Fibroblast of skin of scalp (primary cell): ENCODE measurements at regions not wholly inside any gene's neighbourhood (a gene's known extent, or its start where the extent isn't known, plus 50 kb on each side); places are given as distances from the start of the nearest gene placed in this dataset.
"Not testable (repeated sequence)": the region's sequence is repeated elsewhere in the genome, so short reads cannot be mapped to it uniquely, and the experiment has no call there.

Source experiments
- DNase-seq: peaks from one replicate; pipeline ENCODE4 v3.0.0-alpha.2; 2013

GRCh38 chr2:144986691-144987090, 466.8 kb upstream of the ZEB2 start:
- DNase-seq = no peak

- no peak for DNase-seq
Measured at GRCh38 chr2:144984038-144984437, 464.1 kb upstream of the ZEB2 start.

GRCh38 chr2:144983107-144983506, 463.2 kb upstream of the ZEB2 start:
- DNase-seq = peak; percentile 14

- DNase-seq = no peak
Measured at GRCh38 chr2:144982481-144982880, 462.6 kb upstream of the ZEB2 start.

GRCh38 chr2:144975881-144976280, 456.0 kb upstream of the ZEB2 start:
- DNase-seq = no peak

GRCh38 chr2:144972676-144973075, 452.8 kb upstream of the ZEB2 start:
- DNase-seq = no peak

- no peak for DNase-seq
Measured at GRCh38 chr2:144971786-144972335, 451.9 kb upstream of the ZEB2 start.

- not testable (repeated sequence) for DNase-seq
Measured at GRCh38 chr2:144970410-144970809, 450.5 kb upstream of the ZEB2 start.

- DNase-seq = not testable (repeated sequence)
Measured at GRCh38 chr2:144969564-144969963, 449.6 kb upstream of the ZEB2 start.

GRCh38 chr2:144967961-144968360, 448.0 kb upstream of the ZEB2 start:
- DNase-seq = no peak

- DNase-seq = no peak
Measured at GRCh38 chr2:144965172-144965571, 445.3 kb upstream of the ZEB2 start.

GRCh38 chr2:144963031-144963430, 443.1 kb upstream of the ZEB2 start:
- DNase-seq = no peak

GRCh38 chr2:144959416-144959815, 439.5 kb upstream of the ZEB2 start:
- DNase-seq = peak; percentile 37

GRCh38 chr2:144950899-144951560, 431.1 kb upstream of the ZEB2 start:
- DNase-seq = peak; percentile 93

GRCh38 chr2:144948205-144948855, 428.4 kb upstream of the ZEB2 start:
- DNase-seq = no peak

- no peak for DNase-seq
Measured at GRCh38 chr2:144947709-144948037, 427.8 kb upstream of the ZEB2 start.

- no peak for DNase-seq
Measured at GRCh38 chr2:144946263-144946662, 426.3 kb upstream of the ZEB2 start.

GRCh38 chr2:144944546-144945220, 424.8 kb upstream of the ZEB2 start:
- DNase-seq = peak; percentile 54

- DNase-seq = peak; percentile 91
Measured at GRCh38 chr2:144943986-144944385, 424.1 kb upstream of the ZEB2 start.

- DNase-seq = no peak
Measured at GRCh38 chr2:144943293-144943941, 423.5 kb upstream of the ZEB2 start.

GRCh38 chr2:144942516-144943256, 422.8 kb upstream of the ZEB2 start:
- DNase-seq = peak; percentile 71

GRCh38 chr2:144941743-144942488, 422.0 kb upstream of the ZEB2 start:
- no peak for DNase-seq
